Neural cell (in vitro differentiated cells): ENCODE measurements at regions not wholly inside any gene's neighbourhood (a gene's known extent, or its start where the extent isn't known, plus 50 kb on each side); places are given as distances from the start of the nearest gene placed in this dataset.

Experiments
- H2AFZ ChIP-seq: fragments of 200-600, 300-800 bp; sonication (generic), shearing (Covaris generic); 2 replicates; pipeline ENCODE4 v1.6.0; 2014; ENCODE audit warnings: low read depth, mild to moderate bottlenecking, antibody characterized with exemption, low read length, moderate library complexity
- H3F3A ChIP-seq: fragments of 200-600 bp; shearing (Covaris generic); 2 replicates; pipeline ENCODE4 v1.6.1; 2016; ENCODE audit warnings: mild to moderate bottlenecking, moderate library complexity, mixed read lengths, antibody characterized with exemption, low read length; ENCODE audit not compliant: insufficient read depth, poor library complexity, severe bottlenecking
- H3K27ac ChIP-seq: fragments of 200-600, 300-800 bp; sonication (generic), shearing (Covaris generic); 2 replicates; pipeline ENCODE4 v1.5.1; 2014; ENCODE audit warnings: mild to moderate bottlenecking, low read length, moderate library complexity
- H3K27me3 ChIP-seq: fragments of 300-800, 200-600 bp; sonication (generic), shearing (Covaris generic); 2 replicates; pipeline ENCODE4 v1.6.0; 2014; ENCODE audit warnings: mild to moderate bottlenecking, low read depth, low read length, moderate library complexity; ENCODE audit not compliant: insufficient read depth
- H3K36me3 ChIP-seq: fragments of 300-800, 200-600 bp; sonication (generic), shearing (Covaris generic); 2 replicates; pipeline ENCODE4 v1.5.1; 2014; ENCODE audit warnings: mild to moderate bottlenecking, antibody characterized with exemption, low read length, moderate library complexity; ENCODE audit not compliant: insufficient read depth
- H3K4me2 ChIP-seq: fragments of 300-800, 200-600 bp; sonication (generic), shearing (Covaris generic); 2 replicates; pipeline ENCODE4 v1.6.0; 2014; ENCODE audit warnings: mild to moderate bottlenecking, low read length
- H3K4me3 ChIP-seq: fragments of 300-800, 200-600 bp; sonication (generic), shearing (Covaris generic); 2 replicates; pipeline ENCODE4 v1.5.1; 2014; ENCODE audit warnings: mild to moderate bottlenecking, low read length, moderate library complexity
- H3K79me2 ChIP-seq: fragments of 200-600 bp; shearing (Covaris generic); replicated peaks from 2 replicates; pipeline ENCODE4 v1.6.0; 2014; ENCODE audit warnings: mild to moderate bottlenecking, low read length, moderate library complexity; ENCODE audit not compliant: insufficient read depth
- H3K9ac ChIP-seq: fragments of 300-800, 200-600 bp; sonication (generic), shearing (Covaris generic); 2 replicates; pipeline ENCODE4 v1.6.1; 2016; ENCODE audit warnings: mild to moderate bottlenecking, low read length, mixed read lengths
- H3K9me2 ChIP-seq: fragments of 200-600 bp; shearing (Covaris generic); 2 replicates; pipeline ENCODE4 v1.6.1; 2016; ENCODE audit warnings: mild to moderate bottlenecking, low read length, mixed read lengths; ENCODE audit not compliant: insufficient read depth
- H3K9me3 ChIP-seq: fragments of 200-600, 300-800 bp; sonication (generic), shearing (Covaris generic); 2 replicates; pipeline ENCODE4 v1.6.1; 2016; ENCODE audit warnings: mild to moderate bottlenecking, mixed run types, low read length, moderate library complexity, mixed read lengths
- H4K20me1 ChIP-seq: fragments of 200-600 bp; shearing (Covaris generic); 2 replicates; pipeline ENCODE4 v1.6.1; 2016; ENCODE audit warnings: mild to moderate bottlenecking, mixed run types; ENCODE audit not compliant: insufficient read depth
- EP300 ChIP-seq: fragments of 450-650 bp; conservative IDR thresholded peaks from 2 replicates; pipeline ENCODE4 v1.6.1; 2014; ENCODE audit warnings: antibody characterized with exemption, mild to moderate bottlenecking, moderate library complexity; ENCODE audit not compliant: poor library complexity, severe bottlenecking
- EZH2 ChIP-seq: fragments of 200-600, 300-800 bp; shearing (Covaris generic), sonication (generic); IDR thresholded peaks from 2 replicates; pipeline ENCODE4 v1.6.1; 2014; ENCODE audit warnings: antibody characterized with exemption, low read length, borderline replicate concordance, mild to moderate bottlenecking; ENCODE audit not compliant: insufficient read depth, poor library complexity, severe bottlenecking
- MXI1 ChIP-seq: fragments of 450-650 bp; conservative IDR thresholded peaks from 2 replicates; pipeline ENCODE4 v1.6.1; 2014; ENCODE audit warnings: antibody characterized with exemption, mild to moderate bottlenecking; ENCODE audit not compliant: poor library complexity, severe bottlenecking
- POLR2AphosphoS5 ChIP-seq: IDR thresholded peaks from 2 replicates; pipeline ENCODE4 v1.6.1; 2012
- RAD21 ChIP-seq: fragments of 450-650 bp; conservative IDR thresholded peaks from 2 replicates; pipeline ENCODE4 v1.6.1; 2014; ENCODE audit warnings: antibody characterized with exemption, mild to moderate bottlenecking, moderate library complexity
- SMC3 ChIP-seq: fragments of 450-650 bp; conservative IDR thresholded peaks from 2 replicates; pipeline ENCODE4 v1.6.1; 2014; ENCODE audit warnings: antibody characterized with exemption, mild to moderate bottlenecking, moderate library complexity; ENCODE audit not compliant: poor library complexity
- TAF1 ChIP-seq: IDR thresholded peaks from 2 replicates; pipeline ENCODE4 v1.6.1; 2012; ENCODE audit warnings: low read depth
- TF ChIP-seq, protein P1 (sequence below): fragments of 450-650 bp; IDR thresholded peaks from 2 replicates; pipeline ENCODE4 v1.5.1; 2014; ENCODE audit warnings: antibody characterized with exemption, mild to moderate bottlenecking, moderate library complexity; ENCODE audit not compliant: poor library complexity, severe bottlenecking
- TF ChIP-seq, protein P2 (sequence below): IDR thresholded peaks from 2 replicates; pipeline ENCODE4 v1.6.1; 2012; ENCODE audit warnings: borderline replicate concordance

- Histone ChIP-seq H3K36me3 (no peaks in the 10 kb centered on the region), H3K79me2 (no peaks in the 10 kb centered on the region), H2AFZ (no peak overlapping the region), H3K27me3 (no peaks in the 10 kb centered on the region), H3K9me2 (no peaks in the 10 kb centered on the region), H3F3A (no peaks in the 10 kb centered on the region), H3K4me3 (no peak overlapping the region), H3K9ac (no peak overlapping the region), H3K9me3 (no peaks in the 10 kb centered on the region), H3K27ac (no peak overlapping the region), H4K20me1 (no peaks in the 10 kb centered on the region), H3K4me2 (no peak overlapping the region)
- no peak for TF ChIP-seq TAF1
- TF ChIP-seq MXI1, result no peak
- TF ChIP-seq RAD21, result peak; percentile 51
- TF ChIP-seq SMC3, result peak; percentile 42
- no peak for TF ChIP-seq POLR2AphosphoS5
- TF ChIP-seq, protein P1, sequence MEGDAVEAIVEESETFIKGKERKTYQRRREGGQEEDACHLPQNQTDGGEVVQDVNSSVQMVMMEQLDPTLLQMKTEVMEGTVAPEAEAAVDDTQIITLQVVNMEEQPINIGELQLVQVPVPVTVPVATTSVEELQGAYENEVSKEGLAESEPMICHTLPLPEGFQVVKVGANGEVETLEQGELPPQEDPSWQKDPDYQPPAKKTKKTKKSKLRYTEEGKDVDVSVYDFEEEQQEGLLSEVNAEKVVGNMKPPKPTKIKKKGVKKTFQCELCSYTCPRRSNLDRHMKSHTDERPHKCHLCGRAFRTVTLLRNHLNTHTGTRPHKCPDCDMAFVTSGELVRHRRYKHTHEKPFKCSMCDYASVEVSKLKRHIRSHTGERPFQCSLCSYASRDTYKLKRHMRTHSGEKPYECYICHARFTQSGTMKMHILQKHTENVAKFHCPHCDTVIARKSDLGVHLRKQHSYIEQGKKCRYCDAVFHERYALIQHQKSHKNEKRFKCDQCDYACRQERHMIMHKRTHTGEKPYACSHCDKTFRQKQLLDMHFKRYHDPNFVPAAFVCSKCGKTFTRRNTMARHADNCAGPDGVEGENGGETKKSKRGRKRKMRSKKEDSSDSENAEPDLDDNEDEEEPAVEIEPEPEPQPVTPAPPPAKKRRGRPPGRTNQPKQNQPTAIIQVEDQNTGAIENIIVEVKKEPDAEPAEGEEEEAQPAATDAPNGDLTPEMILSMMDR, result peak; percentile 51
Observed at GRCh38 chr3:118636841-118637240, 397.8 kb downstream of the IGSF11 start.

GRCh38 chr3:118637846-118638245, 396.8 kb downstream of the IGSF11 start:
- H3K4me2 ChIP-seq, result no peak overlapping the region
- H3F3A ChIP-seq, result no peaks in the 10 kb centered on the region
- H3K27me3 ChIP-seq, result no peaks in the 10 kb centered on the region
- peak overlapping the region; percentile 48 for H3K27ac ChIP-seq
- no peaks in the 10 kb centered on the region for H3K36me3 ChIP-seq
- H3K9me3 ChIP-seq, result no peaks in the 10 kb centered on the region
- no peaks in the 10 kb centered on the region for H3K9me2 ChIP-seq
- no peak overlapping the region for H3K4me3 ChIP-seq
- TF ChIP-seq EP300 (peak; percentile 58), POLR2AphosphoS5 (peak; percentile 37), TAF1 (no peak), RAD21 (peak; percentile 13)
- no peaks in the 10 kb centered on the region for H4K20me1 ChIP-seq
- H3K79me2 ChIP-seq, result no peaks in the 10 kb centered on the region
- H3K9ac ChIP-seq, result no peak overlapping the region
- no peak overlapping the region for H2AFZ ChIP-seq

- Histone ChIP-seq H3K4me2 (peak overlapping the region; percentile 56), H2AFZ (no peak overlapping the region), H3K36me3 (no peaks in the 10 kb centered on the region), H3K9me3 (no peaks in the 10 kb centered on the region), H3K4me3 (peak overlapping the region; percentile 49), H4K20me1 (no peaks in the 10 kb centered on the region), H3K27me3 (no peaks in the 10 kb centered on the region), H3K9ac (peak overlapping the region; percentile 64), H3K27ac (peak overlapping the region; percentile 94), H3K9me2 (no peaks in the 10 kb centered on the region), H3F3A (no peaks in the 10 kb centered on the region), H3K79me2 (no peaks in the 10 kb centered on the region)
- TF ChIP-seq, protein P1, result no peak
- TF ChIP-seq RAD21 (peak; percentile 71), TAF1 (no peak), EZH2 (no peak), POLR2AphosphoS5 (peak; percentile 73), SMC3 (peak; percentile 67), MXI1 (peak; percentile 95), EP300 (peak; percentile 93)
- TF ChIP-seq, protein P2, sequence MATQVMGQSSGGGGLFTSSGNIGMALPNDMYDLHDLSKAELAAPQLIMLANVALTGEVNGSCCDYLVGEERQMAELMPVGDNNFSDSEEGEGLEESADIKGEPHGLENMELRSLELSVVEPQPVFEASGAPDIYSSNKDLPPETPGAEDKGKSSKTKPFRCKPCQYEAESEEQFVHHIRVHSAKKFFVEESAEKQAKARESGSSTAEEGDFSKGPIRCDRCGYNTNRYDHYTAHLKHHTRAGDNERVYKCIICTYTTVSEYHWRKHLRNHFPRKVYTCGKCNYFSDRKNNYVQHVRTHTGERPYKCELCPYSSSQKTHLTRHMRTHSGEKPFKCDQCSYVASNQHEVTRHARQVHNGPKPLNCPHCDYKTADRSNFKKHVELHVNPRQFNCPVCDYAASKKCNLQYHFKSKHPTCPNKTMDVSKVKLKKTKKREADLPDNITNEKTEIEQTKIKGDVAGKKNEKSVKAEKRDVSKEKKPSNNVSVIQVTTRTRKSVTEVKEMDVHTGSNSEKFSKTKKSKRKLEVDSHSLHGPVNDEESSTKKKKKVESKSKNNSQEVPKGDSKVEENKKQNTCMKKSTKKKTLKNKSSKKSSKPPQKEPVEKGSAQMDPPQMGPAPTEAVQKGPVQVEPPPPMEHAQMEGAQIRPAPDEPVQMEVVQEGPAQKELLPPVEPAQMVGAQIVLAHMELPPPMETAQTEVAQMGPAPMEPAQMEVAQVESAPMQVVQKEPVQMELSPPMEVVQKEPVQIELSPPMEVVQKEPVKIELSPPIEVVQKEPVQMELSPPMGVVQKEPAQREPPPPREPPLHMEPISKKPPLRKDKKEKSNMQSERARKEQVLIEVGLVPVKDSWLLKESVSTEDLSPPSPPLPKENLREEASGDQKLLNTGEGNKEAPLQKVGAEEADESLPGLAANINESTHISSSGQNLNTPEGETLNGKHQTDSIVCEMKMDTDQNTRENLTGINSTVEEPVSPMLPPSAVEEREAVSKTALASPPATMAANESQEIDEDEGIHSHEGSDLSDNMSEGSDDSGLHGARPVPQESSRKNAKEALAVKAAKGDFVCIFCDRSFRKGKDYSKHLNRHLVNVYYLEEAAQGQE, result peak; percentile 78
Observed at GRCh38 chr3:118641608-118642007, 393.0 kb downstream of the IGSF11 start.
